K562 (cell line): ENCODE measurements at regions not wholly inside any gene's neighbourhood (a gene's known extent, or its start where the extent isn't known, plus 50 kb on each side); places are given as distances from the start of the nearest gene placed in this dataset.

Experiments used
- ATAC-seq: fragments of 200-7000 bp; cut with Tn5 transposase; 3 replicates; pipeline ENCODE4 v1.9.1; 2020; ENCODE audit warnings: moderate library complexity
- BruUV-seq: library from RNA; stranded (reverse); fragments of 400-500 nt; replicated peaks from 2 replicates; lab custom pipeline; 2021; lab: Mats Ljungman, UMichigan
- CTCF ChIA-PET: fragments of 300-600 bp; formaldehyde crosslinking; extraction: SDS; loops from one replicate; lab custom pipeline; 2021; ENCODE audit warnings: low intra/inter-chr PET ratio; lab: Yijun Ruan, JAX
- POLR2A ChIA-PET: fragments of 300-600, 350-650 bp; sonication (Branson Sonifier 250); formaldehyde crosslinking; extraction: SDS; loops from one replicate; lab custom pipeline; 2021; ENCODE audit warnings: antibody characterized with exemption, inconsistent platforms; lab: Yijun Ruan, JAX
- DNase-seq, 4 experiments: peaks; one replicate each; pipeline versions ENCODE4 v3.0.0 to v3.0.0-alpha.2; 2011 to 2018; ENCODE audit warnings: low spot score in 3 of 4, mixed read lengths in 3 of 4; ENCODE audit errors: extremely low read depth in 1 of 4
- FAIRE-seq: peaks from 2 replicates; lab custom pipeline; 2011; peaks lifted over from hg19 to GRCh38; lab: Jason Lieb, UNC
- H2AFZ ChIP-seq: 2 replicates; pipeline ENCODE4 v1.6.0; 2011; ENCODE audit warnings: low read depth, low read length, control low read depth, inconsistent platforms
- H3K27ac ChIP-seq: fragments of 200-600 bp; 3 replicates; pipeline ENCODE4 v1.8.0; 2011; ENCODE audit warnings: low read depth, mild to moderate bottlenecking, control low read depth, inconsistent platforms, low read length, moderate library complexity, mixed read lengths; ENCODE audit errors: extremely low read depth
- H3K27me3 ChIP-seq, 2 experiments: fragments of 300-600 bp in 1 of 2; 2 replicates in 1 of 2; 3 replicates in 1 of 2; pipeline versions ENCODE4 v1.6.0 to v1.8.0; 2011; ENCODE audit warnings: inconsistent platforms in 2 of 2, low read length in 2 of 2, mild to moderate bottlenecking in 1 of 2, mixed read lengths in 1 of 2, moderate library complexity in 1 of 2; ENCODE audit not compliant: control insufficient read depth in 2 of 2, insufficient read depth in 2 of 2
- H3K36me3 ChIP-seq: fragments of 300-600 bp; 3 replicates; pipeline ENCODE4 v1.8.0; 2011; ENCODE audit warnings: mild to moderate bottlenecking, low read length, inconsistent platforms; ENCODE audit not compliant: control insufficient read depth, insufficient read depth
- H3K4me1 ChIP-seq, 2 experiments: fragments of 200-600 bp in 1 of 2; replicated peaks in 1 of 2; 2 replicates in 1 of 2; 3 replicates in 1 of 2; pipeline versions ENCODE4 v1.5.1 to v1.8.0; 2011; ENCODE audit warnings: inconsistent platforms in 2 of 2, low read length in 2 of 2, mild to moderate bottlenecking in 1 of 2, mixed read lengths in 1 of 2, moderate library complexity in 1 of 2; ENCODE audit not compliant: control insufficient read depth in 2 of 2, insufficient read depth in 2 of 2
- H3K4me2 ChIP-seq: 2 replicates; pipeline ENCODE4 v1.6.1; 2011; ENCODE audit warnings: low read length, control low read depth, inconsistent platforms, mixed read lengths; ENCODE audit not compliant: insufficient read depth
- H3K4me3 ChIP-seq: fragments of 200-600 bp; sonication (generic), shearing (Covaris generic); 2 replicates; pipeline ENCODE4 v1.5.1; 2016; ENCODE audit warnings: control low read depth, inconsistent platforms
- H3K79me2 ChIP-seq: fragments of 200-600 bp; 3 replicates; pipeline ENCODE4 v1.8.0; 2011; ENCODE audit warnings: low read length, inconsistent platforms; ENCODE audit not compliant: control insufficient read depth, insufficient read depth
- H3K9ac ChIP-seq, 2 experiments: 2 replicates each; pipeline versions ENCODE4 v1.6.0 to v1.6.1; 2011; ENCODE audit warnings: low read depth in 2 of 2, low read length in 2 of 2, control low read depth in 1 of 2, inconsistent platforms in 1 of 2, mild to moderate bottlenecking in 1 of 2, mixed read lengths in 1 of 2; ENCODE audit not compliant: insufficient read depth in 1 of 2
- H3K9me1 ChIP-seq: one replicate; pipeline ENCODE4 v1.6.0; 2011; ENCODE audit warnings: inconsistent platforms, mild to moderate bottlenecking, low read length, moderate library complexity; ENCODE audit not compliant: control insufficient read depth, insufficient read depth
- H3K9me3 ChIP-seq: replicated peaks from 2 replicates; pipeline ENCODE4 v1.5.1; 2011; ENCODE audit warnings: low read depth, low read length, inconsistent platforms; ENCODE audit not compliant: control insufficient read depth, insufficient read depth
- H4K20me1 ChIP-seq: replicated peaks from 2 replicates; pipeline ENCODE4 v1.6.1; 2011; ENCODE audit warnings: low read length, inconsistent platforms, mixed read lengths; ENCODE audit not compliant: control insufficient read depth, insufficient read depth
- CSDE1 ChIP-seq, 2 experiments: fragments of 450-650 bp; IDR thresholded peaks; 2 replicates each; pipeline ENCODE4 v1.6.1; 2016; ENCODE audit warnings: mild to moderate bottlenecking in 1 of 2
- FOSL1 ChIP-seq: fragments of 200-800 bp; sonication (Bioruptor generic); conservative IDR thresholded peaks from 2 replicates; pipeline ENCODE4 v1.6.1; 2016; ENCODE audit warnings: missing genetic modification characterization, missing compliant biosample characterization
- GTF2F1 ChIP-seq: IDR thresholded peaks from 2 replicates; pipeline ENCODE4 v1.6.1; 2011; ENCODE audit warnings: low read depth, low read length, improper control_type of control experiment
- HMGN3 ChIP-seq: IDR thresholded peaks from 2 replicates; pipeline ENCODE4 v1.6.1; 2011; ENCODE audit warnings: borderline replicate concordance, low read depth, mild to moderate bottlenecking, mixed read lengths, low read length; ENCODE audit not compliant: insufficient read length; ENCODE audit errors: extremely low read depth
- KLF6 ChIP-seq: fragments of 250-450 bp; sonication (Bioruptor Pico); IDR thresholded peaks from 2 replicates; pipeline ENCODE4 v1.4.0; 2020; ENCODE audit warnings: mild to moderate bottlenecking, moderate library complexity, borderline replicate concordance
- MLLT1 ChIP-seq, 2 experiments: fragments of 450-650 bp; IDR thresholded peaks; 2 replicates each; pipeline ENCODE4 v1.6.1; 2016
- NCOA1 ChIP-seq: fragments of 450-650 bp; IDR thresholded peaks from 2 replicates; pipeline ENCODE4 v1.6.1; 2016; ENCODE audit warnings: low read depth
- NR4A1 ChIP-seq, 2 experiments: fragments of 250-450 bp in 1 of 2; fragments of 450-650 bp in 1 of 2; sonication (Bioruptor Pico) in 1 of 2; IDR thresholded peaks; 2 replicates each; pipeline versions ENCODE4 v1.4.0 to v1.6.1; 2016 to 2020; ENCODE audit warnings: mild to moderate bottlenecking in 2 of 2, missing compliant biosample characterization in 1 of 2, missing genetic modification characterization in 1 of 2, moderate library complexity in 1 of 2
- POU5F1 ChIP-seq: fragments of 150-350 bp; IDR thresholded peaks from 2 replicates; pipeline ENCODE4 v1.6.1; 2014; ENCODE audit warnings: borderline replicate concordance, low read length, low read depth, mild to moderate bottlenecking; ENCODE audit not compliant: partially characterized antibody
- RBM15 ChIP-seq: fragments of 200-400 bp; formaldehyde crosslinking; IDR thresholded peaks from 2 replicates; pipeline ENCODE4 v1.6.1; 2018; ENCODE audit warnings: mild to moderate bottlenecking, low read length, moderate library complexity; ENCODE audit not compliant: insufficient read depth
- RFX7 ChIP-seq: fragments of 250-450 bp; sonication (Bioruptor Pico); IDR thresholded peaks from 2 replicates; pipeline ENCODE4 v1.5.1; 2021; ENCODE audit warnings: mild to moderate bottlenecking
- SRSF9 ChIP-seq: fragments of 200-400 bp; formaldehyde crosslinking; IDR thresholded peaks from 2 replicates; pipeline ENCODE4 v1.6.1; 2017; ENCODE audit warnings: low read depth, low read length, borderline replicate concordance
- ZNF124 ChIP-seq: sonication (generic); formaldehyde crosslinking; IDR thresholded peaks from 2 replicates; pipeline ENCODE4 v1.8.1; 2022; ENCODE audit warnings: missing genetic modification reagents
- ZNF644 ChIP-seq: fragments of 200-800 bp; sonication (Bioruptor generic); IDR thresholded peaks from 2 replicates; pipeline ENCODE4 v1.6.1; 2016; ENCODE audit warnings: low read depth, missing genetic modification characterization, missing compliant biosample characterization
- in situ Hi-C: fragments of 300-500 bp; cut with MboI; formaldehyde crosslinking; loops from 4 replicates; pipeline ENCODE4 v1.15.0; 2018; ENCODE audit warnings: inconsistent platforms, mixed read lengths
- intact Hi-C: fragments of 100-400 bp; cut with micrococcal nuclease; formaldehyde crosslinking; loops from 2 replicates; pipeline ENCODE4 v1.14.2; 2022
- TF ChIP-seq, protein P1 (sequence below): fragments of 250-450 bp; sonication (Bioruptor Pico); IDR thresholded peaks from 2 replicates; pipeline ENCODE4 v1.5.0; 2020; ENCODE audit warnings: mild to moderate bottlenecking, borderline replicate concordance
- TF ChIP-seq, protein P2 (sequence below): IDR thresholded peaks from 2 replicates; pipeline ENCODE4 v1.6.1; 2011; ENCODE audit not compliant: insufficient read length; ENCODE audit errors: extremely low read depth

DNA sequence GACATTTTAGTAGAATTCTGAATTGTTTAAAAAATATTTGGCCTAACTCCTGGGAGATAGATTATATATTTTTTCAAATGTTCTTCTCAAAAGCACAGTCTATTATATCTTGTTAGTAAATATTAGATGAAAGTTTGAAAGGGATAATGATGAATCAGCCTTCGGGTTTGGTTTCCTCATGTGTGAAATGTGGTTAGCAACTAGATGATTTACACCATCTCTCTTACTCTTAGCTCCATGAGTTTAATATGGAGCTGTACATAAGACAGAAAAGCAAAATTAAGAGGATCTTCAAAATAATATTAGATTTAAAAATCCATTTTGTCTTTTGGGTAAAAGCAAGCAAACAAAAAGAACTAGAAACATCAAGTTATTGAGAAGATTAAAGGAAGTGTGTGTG is 120.8 kb upstream of the SFRP2 start (continued):
- TF ChIP-seq KLF6 = no peak
- no peak for TF ChIP-seq GTF2F1
- TF ChIP-seq SRSF9 = no peak
- TF ChIP-seq POU5F1 = no peak

- in situ Hi-C loops = no loop called here
- ATAC-seq = no peak
- H3K9me3 ChIP-seq = no peaks in the 10 kb centered on the region
- no peaks in the 10 kb centered on the region for H3K4me1 ChIP-seq
- CTCF ChIA-PET = no interaction called here
- no peaks in the 10 kb centered on the region for H3K79me2 ChIP-seq
- H3K4me3 ChIP-seq = no peak overlapping the region
- H3K27me3 ChIP-seq = no peaks in the 10 kb centered on the region
- H3K27ac ChIP-seq = no peak overlapping the region
- no peaks in the 10 kb centered on the region for H3K36me3 ChIP-seq
- BruUV-seq = no TSS peak
- no peak for FAIRE-seq
- no peak overlapping the region for H2AFZ ChIP-seq
- POLR2A ChIA-PET = no interaction called here
- H3K4me2 ChIP-seq = no peak overlapping the region
- no peaks in the 10 kb centered on the region for H4K20me1 ChIP-seq
- intact Hi-C loops = no loop called here
- DNase-seq = no peak
- no peaks in the 10 kb centered on the region for H3K9me1 ChIP-seq
- no peak overlapping the region for H3K9ac ChIP-seq
- no peak for TF ChIP-seq ZNF124
- no peak for TF ChIP-seq RBM15
- TF ChIP-seq NR4A1 (CRISPR knock-in tag; IDR thresholded peaks at IDR 0.05) = no peak
- TF ChIP-seq NR4A1 (tag; IDR thresholded peaks at IDR 0.05) = no peak
- no peak for TF ChIP-seq CSDE1 (IDR thresholded peaks at IDR 0.05)
- TF ChIP-seq FOSL1 (tag) = no peak
- TF ChIP-seq, protein P1, sequence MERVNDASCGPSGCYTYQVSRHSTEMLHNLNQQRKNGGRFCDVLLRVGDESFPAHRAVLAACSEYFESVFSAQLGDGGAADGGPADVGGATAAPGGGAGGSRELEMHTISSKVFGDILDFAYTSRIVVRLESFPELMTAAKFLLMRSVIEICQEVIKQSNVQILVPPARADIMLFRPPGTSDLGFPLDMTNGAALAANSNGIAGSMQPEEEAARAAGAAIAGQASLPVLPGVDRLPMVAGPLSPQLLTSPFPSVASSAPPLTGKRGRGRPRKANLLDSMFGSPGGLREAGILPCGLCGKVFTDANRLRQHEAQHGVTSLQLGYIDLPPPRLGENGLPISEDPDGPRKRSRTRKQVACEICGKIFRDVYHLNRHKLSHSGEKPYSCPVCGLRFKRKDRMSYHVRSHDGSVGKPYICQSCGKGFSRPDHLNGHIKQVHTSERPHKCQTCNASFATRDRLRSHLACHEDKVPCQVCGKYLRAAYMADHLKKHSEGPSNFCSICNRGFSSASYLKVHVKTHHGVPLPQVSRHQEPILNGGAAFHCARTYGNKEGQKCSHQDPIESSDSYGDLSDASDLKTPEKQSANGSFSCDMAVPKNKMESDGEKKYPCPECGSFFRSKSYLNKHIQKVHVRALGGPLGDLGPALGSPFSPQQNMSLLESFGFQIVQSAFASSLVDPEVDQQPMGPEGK = no peak
- TF ChIP-seq ZNF644 (tag) = no peak
- no peak for TF ChIP-seq NCOA1
- TF ChIP-seq MLLT1 (IDR thresholded peaks at IDR 0.05) = no peak
- TF ChIP-seq, protein P2, sequence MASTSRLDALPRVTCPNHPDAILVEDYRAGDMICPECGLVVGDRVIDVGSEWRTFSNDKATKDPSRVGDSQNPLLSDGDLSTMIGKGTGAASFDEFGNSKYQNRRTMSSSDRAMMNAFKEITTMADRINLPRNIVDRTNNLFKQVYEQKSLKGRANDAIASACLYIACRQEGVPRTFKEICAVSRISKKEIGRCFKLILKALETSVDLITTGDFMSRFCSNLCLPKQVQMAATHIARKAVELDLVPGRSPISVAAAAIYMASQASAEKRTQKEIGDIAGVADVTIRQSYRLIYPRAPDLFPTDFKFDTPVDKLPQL = no peak
- no peak for TF ChIP-seq RFX7
- TF ChIP-seq HMGN3 = no peak
These were observed 117.3 kb upstream of the SFRP2 start for GRCh38 chr4:153906231-153906630.
